ENCODE measurements at regions not wholly inside any gene's neighbourhood (a gene's known extent, or its start where the extent isn't known, plus 50 kb on each side); places are given as distances from the start of the nearest gene placed in this dataset.

- no peak for DNase-seq
Observed at GRCh38 chr1:98277118-98277517, 356.3 kb upstream of the DPYD start.

- no peak for DNase-seq
Observed at GRCh38 chr1:98276514-98276913, 355.7 kb upstream of the DPYD start.

- DNase-seq: no peak
Observed at GRCh38 chr1:98268316-98268715, 347.5 kb upstream of the DPYD start.

GRCh38 chr1:98267423-98267822, 346.6 kb upstream of the DPYD start:
- no peak for DNase-seq

GRCh38 chr1:98264727-98265126, 343.9 kb upstream of the DPYD start:
- no peak for DNase-seq

- no peak for DNase-seq
Observed at GRCh38 chr1:98260839-98261238, 340.0 kb upstream of the DPYD start.

- no peak for DNase-seq
Observed at GRCh38 chr1:98260412-98260811, 339.6 kb upstream of the DPYD start.

- DNase-seq: no peak
Observed at GRCh38 chr1:98256700-98257099, 335.9 kb upstream of the DPYD start.

GRCh38 chr1:98253145-98253544, 332.3 kb upstream of the DPYD start:
- no peak for DNase-seq

- no peak for DNase-seq
Observed at GRCh38 chr1:98251497-98251896, 330.7 kb upstream of the DPYD start.

GRCh38 chr1:98232678-98233077, 311.8 kb upstream of the DPYD start:
- no peak for DNase-seq

GRCh38 chr1:98222706-98223105, 301.9 kb upstream of the DPYD start:
- DNase-seq: no peak

- DNase-seq: no peak
Observed at GRCh38 chr1:98221923-98222322, 301.1 kb upstream of the DPYD start.

GRCh38 chr1:98217601-98218000, 296.8 kb upstream of the DPYD start:
- DNase-seq: no peak

- no peak for DNase-seq
Observed at GRCh38 chr1:98216304-98216703, 295.5 kb upstream of the DPYD start.

GRCh38 chr1:98211271-98211845, 290.5 kb upstream of the DPYD start:
- no peak for DNase-seq

GRCh38 chr1:98210563-98210962, 289.7 kb upstream of the DPYD start:
- DNase-seq: no peak

GRCh38 chr1:98210064-98210463, 289.2 kb upstream of the DPYD start:
- DNase-seq: no peak

GRCh38 chr1:98205291-98206017, 284.6 kb upstream of the DPYD start:
- DNase-seq: no peak

GRCh38 chr1:98203466-98203865, 282.6 kb upstream of the DPYD start:
- no peak for DNase-seq

GRCh38 chr1:98201666-98202081, 280.8 kb upstream of the DPYD start:
- DNase-seq: no peak

GRCh38 chr1:98197356-98197755, 276.5 kb upstream of the DPYD start:
- no peak for DNase-seq

GRCh38 chr1:98196012-98196411, 275.2 kb upstream of the DPYD start:
- DNase-seq: no peak

- DNase-seq: no peak
Observed at GRCh38 chr1:98188774-98189173, 267.9 kb upstream of the DPYD start.

- no peak for DNase-seq
Observed at GRCh38 chr1:98184856-98185255, 264.0 kb upstream of the DPYD start.

All from activated T-cell treated with anti-CD3 and anti-CD28 coated beads, Interleukin-2, amount 50 U/mL, for 1 hour (primary cell).